Neuronal stem cell (in vitro differentiated cells): ENCODE measurements at regions not wholly inside any gene's neighbourhood (a gene's known extent, or its start where the extent isn't known, plus 50 kb on each side); places are given as distances from the start of the nearest gene placed in this dataset.

ENCODE experiments used
- DNase-seq: peaks from one replicate; pipeline ENCODE4 v3.0.0-alpha.2; 2013; ENCODE audit warnings: low spot score
- H2AFZ ChIP-seq: one replicate; pipeline ENCODE4 v1.6.1; 2013; ENCODE audit warnings: mild to moderate bottlenecking, low read length, inconsistent platforms
- H2AK5ac ChIP-seq: 2 replicates; pipeline ENCODE4 v1.6.1; 2013; ENCODE audit warnings: low read depth, mild to moderate bottlenecking, inconsistent platforms, low read length, moderate library complexity, mixed read lengths
- H2BK120ac ChIP-seq: 2 replicates; pipeline ENCODE4 v1.6.1; 2013; ENCODE audit warnings: low read depth, mild to moderate bottlenecking, inconsistent platforms, low read length, moderate library complexity, mixed read lengths
- H2BK12ac ChIP-seq: one replicate; pipeline ENCODE4 v1.6.1; 2013; ENCODE audit warnings: low read length, inconsistent platforms
- H2BK15ac ChIP-seq: 2 replicates; pipeline ENCODE4 v1.6.1; 2013; ENCODE audit warnings: mild to moderate bottlenecking, low read length, inconsistent platforms, mixed read lengths
- H2BK5ac ChIP-seq: one replicate; pipeline ENCODE4 v1.6.1; 2013; ENCODE audit warnings: inconsistent platforms, mild to moderate bottlenecking, low read length, moderate library complexity
- H3K14ac ChIP-seq: one replicate; pipeline ENCODE4 v1.6.1; 2013; ENCODE audit warnings: low read length, inconsistent platforms
- H3K18ac ChIP-seq: 2 replicates; pipeline ENCODE4 v1.6.1; 2013; ENCODE audit warnings: low read length, inconsistent platforms
- H3K23ac ChIP-seq: 2 replicates; pipeline ENCODE4 v1.6.1; 2013; ENCODE audit warnings: low read depth, mild to moderate bottlenecking, mixed read lengths, low read length, inconsistent platforms; ENCODE audit not compliant: poor library complexity
- H3K27ac ChIP-seq: replicated peaks from 3 replicates; pipeline ENCODE4 v1.5.1; 2013; ENCODE audit warnings: low read length, inconsistent platforms
- H3K27me3 ChIP-seq, 3 experiments: 2 replicates each; pipeline ENCODE4 v1.6.1; 2013; ENCODE audit warnings: low read length in 3 of 3, mild to moderate bottlenecking in 2 of 3, inconsistent platforms in 1 of 3, low read depth in 1 of 3, mixed read lengths in 1 of 3, moderate library complexity in 1 of 3; ENCODE audit not compliant: control insufficient read depth in 3 of 3, insufficient read depth in 3 of 3
- H3K36me3 ChIP-seq, 2 donors: replicated peaks in 1 of 2; 2 replicates each; pipeline ENCODE4 v1.6.1; 2013; ENCODE audit warnings: low read length in 2 of 2; ENCODE audit not compliant: control insufficient read depth in 2 of 2, insufficient read depth in 2 of 2
- H3K4ac ChIP-seq: 2 replicates; pipeline ENCODE4 v1.6.1; 2013; ENCODE audit warnings: inconsistent platforms, mild to moderate bottlenecking, low read length, moderate library complexity
- H3K4me1 ChIP-seq, 2 donors: 1 replicate in 1 of 2; 2 replicates in 1 of 2; pipeline ENCODE4 v1.6.1; 2013; ENCODE audit warnings: low read length in 2 of 2, low read depth in 1 of 2; ENCODE audit not compliant: control insufficient read depth in 2 of 2, insufficient read depth in 1 of 2
- H3K4me2 ChIP-seq: one replicate; pipeline ENCODE4 v1.6.1; 2013; ENCODE audit warnings: mild to moderate bottlenecking, low read length, inconsistent platforms; ENCODE audit not compliant: insufficient read depth, poor library complexity, severe bottlenecking
- H3K4me3 ChIP-seq, 2 donors: 2 replicates each; pipeline ENCODE4 v1.5.1; 2013; ENCODE audit warnings: low read length in 2 of 2, mild to moderate bottlenecking in 2 of 2, inconsistent platforms in 1 of 2, moderate library complexity in 1 of 2
- H3K79me1 ChIP-seq: one replicate; pipeline ENCODE4 v1.6.1; 2013; ENCODE audit warnings: low read depth, mild to moderate bottlenecking, inconsistent platforms, low read length, moderate library complexity
- H3K9ac ChIP-seq: one replicate; pipeline ENCODE4 v1.6.1; 2013; ENCODE audit warnings: mild to moderate bottlenecking, low read depth, low read length, inconsistent platforms; ENCODE audit not compliant: poor library complexity
- H3K9me3 ChIP-seq, 2 donors: replicated peaks in 1 of 2; 2 replicates each; pipeline versions ENCODE3 to v1.6.1; 2013; ENCODE audit warnings: low read length in 2 of 2, mild to moderate bottlenecking in 2 of 2, inconsistent platforms in 1 of 2, low read depth in 1 of 2, mixed read lengths in 1 of 2, moderate library complexity in 1 of 2; ENCODE audit not compliant: control insufficient read depth in 2 of 2, insufficient read depth in 1 of 2
- H4K8ac ChIP-seq: one replicate; pipeline ENCODE4 v1.6.1; 2013; ENCODE audit warnings: low read depth, mild to moderate bottlenecking, inconsistent platforms, low read length, moderate library complexity
- H4K91ac ChIP-seq: one replicate; pipeline ENCODE4 v1.6.1; 2013; ENCODE audit warnings: low read length, low read depth, mild to moderate bottlenecking, inconsistent platforms; ENCODE audit not compliant: poor library complexity
- WGBS, 2 donors: extraction: QIAGEN DNeasy Blood & Tissue Kit; methylation state at CpG; one replicate each; pipeline ENCODE4 v1.1.7; 2013; ENCODE audit warnings: missing lambda C conversion rate in 2 of 2, mixed read lengths in 1 of 2; ENCODE audit not compliant: insufficient read length in 2 of 2, insufficient replicate concordance in 1 of 2; ENCODE audit errors: extremely low coverage in 2 of 2; 5-methylcytosine and 5-hydroxymethylcytosine counted together

- Histone ChIP-seq H3K9ac (no peak overlapping the region), H3K4ac (no peak overlapping the region), H2BK120ac (no peak overlapping the region), H3K79me1 (no peaks in the 10 kb centered on the region), H2BK5ac (no peak overlapping the region), H2BK12ac (no peak overlapping the region), H3K27ac (no peak overlapping the region), H2AK5ac (no peak overlapping the region), H3K9me3 (no peaks in the 10 kb centered on the region), H2AFZ (no peak overlapping the region), H4K8ac (no peak overlapping the region), H3K18ac (no peak overlapping the region), H3K36me3 (no peaks in the 10 kb centered on the region), H2BK15ac (no peak overlapping the region), H3K23ac (no peak overlapping the region), H3K14ac (no peak overlapping the region), H3K4me1 (peaks cover 0 to 3% of the 10 kb centered on the region in 2 donors), H4K91ac (no peak overlapping the region), H3K27me3 (no peaks in the 10 kb centered on the region), H3K4me3 (no peak overlapping the region), H3K4me2 (no peak overlapping the region)
- no peak for DNase-seq
- no CpG with 5 or more reads among the region's 3 CpGs for WGBS, 2 donors
Observed at GRCh38 chr4:121216461-121216860, 52.3 kb upstream of the TNIP3 start.

GRCh38 chr4:121213940-121214339, 49.8 kb upstream of the TNIP3 start:
- no peak overlapping the region for H3K9ac ChIP-seq
- no peaks in the 10 kb centered on the region for H3K27me3 ChIP-seq

More at GRCh38 chr4:121213940-121214339, 49.8 kb upstream of the TNIP3 start:
- Histone ChIP-seq H3K9me3 (peaks cover 0 to 3% of the 10 kb centered on the region in 2 donors), H2AK5ac (no peak overlapping the region), H3K4ac (no peak overlapping the region), H4K8ac (no peak overlapping the region), H2BK15ac (no peak overlapping the region), H2BK12ac (no peak overlapping the region), H2BK5ac (no peak overlapping the region), H2AFZ (no peak overlapping the region), H3K4me2 (no peak overlapping the region), H3K4me3 (no peak overlapping the region), H3K27ac (no peak overlapping the region), H3K36me3 (no peaks in the 10 kb centered on the region), H4K91ac (no peak overlapping the region), H3K23ac (no peak overlapping the region), H3K4me1 (no peaks in the 10 kb centered on the region), H3K18ac (no peak overlapping the region), H2BK120ac (no peak overlapping the region), H3K14ac (no peak overlapping the region), H3K79me1 (no peaks in the 10 kb centered on the region)
- no CpG with 5 or more reads among the region's 7 CpGs for WGBS, 2 donors
- no peak for DNase-seq
